Trophoblast cell (in vitro differentiated cells and primary cell): ENCODE measurements at regions not wholly inside any gene's neighbourhood (a gene's known extent, or its start where the extent isn't known, plus 50 kb on each side); places are given as distances from the start of the nearest gene placed in this dataset.

ENCODE experiments used
- DNase-seq, 2 donors: peaks; one replicate each; pipeline ENCODE4 v3.0.0-alpha.2; 2016
- H2AFZ ChIP-seq: 2 replicates; pipeline ENCODE4 v1.6.1; 2013; ENCODE audit warnings: low read length, moderate library complexity, mild to moderate bottlenecking; ENCODE audit not compliant: insufficient read depth, poor library complexity
- H2AK5ac ChIP-seq: 2 replicates; pipeline ENCODE4 v1.6.1; 2013; ENCODE audit warnings: mild to moderate bottlenecking, low read length
- H2BK120ac ChIP-seq: 2 replicates; pipeline ENCODE4 v1.6.1; 2013; ENCODE audit warnings: low read length, mild to moderate bottlenecking, moderate library complexity; ENCODE audit not compliant: insufficient read depth, poor library complexity
- H2BK12ac ChIP-seq: 2 replicates; pipeline ENCODE4 v1.6.1; 2013; ENCODE audit warnings: mild to moderate bottlenecking, low read length, moderate library complexity
- H2BK5ac ChIP-seq: 2 replicates; pipeline ENCODE4 v1.6.1; 2013; ENCODE audit warnings: low read length, low read depth, moderate library complexity, mild to moderate bottlenecking; ENCODE audit not compliant: poor library complexity
- H3K14ac ChIP-seq: 2 replicates; pipeline ENCODE4 v1.6.1; 2013; ENCODE audit warnings: mild to moderate bottlenecking, low read length
- H3K18ac ChIP-seq: 2 replicates; pipeline ENCODE4 v1.6.1; 2013; ENCODE audit warnings: mild to moderate bottlenecking, low read length
- H3K23ac ChIP-seq: 2 replicates; pipeline ENCODE4 v1.6.1; 2013; ENCODE audit warnings: low read length
- H3K27ac ChIP-seq: 2 replicates; pipeline ENCODE4 v1.5.1; 2013; ENCODE audit warnings: low read depth, mild to moderate bottlenecking, inconsistent platforms, low read length, moderate library complexity
- H3K27me3 ChIP-seq: 2 replicates; pipeline ENCODE4 v1.6.1; 2013; ENCODE audit warnings: inconsistent platforms, mild to moderate bottlenecking, low read length, moderate library complexity; ENCODE audit not compliant: insufficient read depth
- H3K36me3 ChIP-seq, 2 experiments: 1 replicate in 1 of 2; 2 replicates in 1 of 2; pipeline ENCODE4 v1.6.1; 2013; ENCODE audit warnings: low read length in 2 of 2, mild to moderate bottlenecking in 2 of 2, moderate library complexity in 1 of 2; ENCODE audit not compliant: insufficient read depth in 2 of 2, control insufficient read depth in 1 of 2
- H3K4ac ChIP-seq: 2 replicates; pipeline ENCODE4 v1.6.1; 2013; ENCODE audit warnings: low read depth, mild to moderate bottlenecking, low read length, moderate library complexity
- H3K4me1 ChIP-seq, 2 experiments: 1 replicate in 1 of 2; 2 replicates in 1 of 2; pipeline ENCODE4 v1.6.1; 2013; ENCODE audit warnings: low read length in 2 of 2, mild to moderate bottlenecking in 2 of 2, moderate library complexity in 1 of 2; ENCODE audit not compliant: insufficient read depth in 2 of 2, control insufficient read depth in 1 of 2
- H3K4me2 ChIP-seq: 2 replicates; pipeline ENCODE4 v1.6.1; 2013; ENCODE audit warnings: inconsistent platforms, mild to moderate bottlenecking, low read length, moderate library complexity
- H3K4me3 ChIP-seq: 2 replicates; pipeline ENCODE4 v1.5.1; 2013; ENCODE audit warnings: mild to moderate bottlenecking, low read depth, low read length, inconsistent platforms
- H3K79me1 ChIP-seq: one replicate; pipeline ENCODE4 v1.6.1; 2013; ENCODE audit warnings: low read length
- H3K79me2 ChIP-seq: 2 replicates; pipeline ENCODE4 v1.6.1; 2013; ENCODE audit warnings: low read length, mild to moderate bottlenecking; ENCODE audit not compliant: control insufficient read depth, insufficient read depth, poor library complexity
- H3K9ac ChIP-seq: 2 replicates; pipeline ENCODE4 v1.6.1; 2013; ENCODE audit warnings: mild to moderate bottlenecking, low read length
- H3K9me3 ChIP-seq: 2 replicates; pipeline ENCODE4 v1.6.1; 2013; ENCODE audit warnings: low read depth, mild to moderate bottlenecking, control low read depth, inconsistent platforms, low read length; ENCODE audit not compliant: insufficient read depth
- H4K12ac ChIP-seq: 2 replicates; pipeline ENCODE4 v1.6.1; 2013; ENCODE audit warnings: low read depth, mild to moderate bottlenecking, low read length, moderate library complexity
- H4K8ac ChIP-seq: 2 replicates; pipeline ENCODE4 v1.6.1; 2013; ENCODE audit warnings: low read depth, mild to moderate bottlenecking, low read length, moderate library complexity
- H4K91ac ChIP-seq: one replicate; pipeline ENCODE4 v1.6.1; 2013; ENCODE audit warnings: low read depth, mild to moderate bottlenecking, low read length, moderate library complexity
- WGBS: extraction: QIAGEN DNeasy Blood & Tissue Kit; methylation state at CpG from one replicate; pipeline ENCODE4 v1.1.7; 2013; ENCODE audit warnings: missing lambda C conversion rate; ENCODE audit not compliant: insufficient read length, insufficient coverage; ENCODE audit errors: extremely low coverage; 5-methylcytosine and 5-hydroxymethylcytosine counted together

GRCh38 chr2:2558476-2558875, 227.4 kb upstream of the MYT1L start:
- Histone ChIP-seq H3K9ac (no peak overlapping the region), H3K79me2 (no peaks in the 10 kb centered on the region), H3K36me3 (no peaks in the 10 kb centered on the region), H3K23ac (no peak overlapping the region), H2AK5ac (no peak overlapping the region), H3K4me2 (no peak overlapping the region), H3K18ac (no peak overlapping the region), H2BK5ac (no peak overlapping the region), H3K9me3 (peaks cover 6% of the 10 kb centered on the region), H3K79me1 (no peaks in the 10 kb centered on the region), H2AFZ (no peak overlapping the region), H4K91ac (no peak overlapping the region), H3K14ac (no peak overlapping the region), H3K27ac (no peak overlapping the region), H4K12ac (no peak overlapping the region), H3K4me3 (no peak overlapping the region), H2BK12ac (no peak overlapping the region), H3K4me1 (no peaks in the 10 kb centered on the region), H3K27me3 (no peaks in the 10 kb centered on the region), H2BK120ac (no peak overlapping the region), H4K8ac (no peak overlapping the region), H3K4ac (no peak overlapping the region)
- no CpG with 5 or more reads among the region's 9 CpGs for WGBS
- no peak for DNase-seq

GRCh38 chr2:2557475-2557874, 226.4 kb upstream of the MYT1L start:
- Histone ChIP-seq H3K4ac (no peak overlapping the region), H3K79me1 (no peaks in the 10 kb centered on the region), H3K23ac (no peak overlapping the region), H2BK12ac (no peak overlapping the region), H3K4me2 (no peak overlapping the region), H3K14ac (no peak overlapping the region), H3K4me3 (no peak overlapping the region), H3K27me3 (no peaks in the 10 kb centered on the region), H3K9ac (no peak overlapping the region), H4K12ac (no peak overlapping the region), H2BK120ac (no peak overlapping the region), H3K9me3 (peaks cover 6% of the 10 kb centered on the region), H3K18ac (no peak overlapping the region), H2AFZ (no peak overlapping the region), H4K91ac (no peak overlapping the region), H2BK5ac (no peak overlapping the region), H3K36me3 (no peaks in the 10 kb centered on the region), H3K79me2 (no peaks in the 10 kb centered on the region), H4K8ac (no peak overlapping the region), H2AK5ac (no peak overlapping the region), H3K4me1 (no peaks in the 10 kb centered on the region), H3K27ac (no peak overlapping the region)
- no CpG with 5 or more reads among the region's 5 CpGs for WGBS
- DNase-seq: no peak

GRCh38 chr2:2550856-2551255, 219.8 kb upstream of the MYT1L start:
- no peak overlapping the region for H3K14ac ChIP-seq
- no peak overlapping the region for H3K9ac ChIP-seq
- H2AFZ ChIP-seq: no peak overlapping the region
- H3K27me3 ChIP-seq: no peaks in the 10 kb centered on the region
- no peaks in the 10 kb centered on the region for H3K36me3 ChIP-seq
- H3K4me1 ChIP-seq: no peaks in the 10 kb centered on the region
- H4K8ac ChIP-seq: no peak overlapping the region
- no peak overlapping the region for H3K27ac ChIP-seq
- DNase-seq: no peak
- no peak overlapping the region for H3K4ac ChIP-seq
- H3K23ac ChIP-seq: no peak overlapping the region
- no peaks in the 10 kb centered on the region for H3K79me1 ChIP-seq
- H3K9me3 ChIP-seq: peaks cover 14% of the 10 kb centered on the region
- H4K91ac ChIP-seq: no peak overlapping the region
- H3K18ac ChIP-seq: no peak overlapping the region
- no peak overlapping the region for H2AK5ac ChIP-seq
- no peak overlapping the region for H3K4me2 ChIP-seq
- H2BK5ac ChIP-seq: no peak overlapping the region
- no peaks in the 10 kb centered on the region for H3K79me2 ChIP-seq
- WGBS: no CpG with 5 or more reads among the region's 3 CpGs
- H2BK12ac ChIP-seq: no peak overlapping the region
- H3K4me3 ChIP-seq: no peak overlapping the region
- H4K12ac ChIP-seq: no peak overlapping the region
- H2BK120ac ChIP-seq: no peak overlapping the region

- H3K9me3 ChIP-seq: peaks cover 14% of the 10 kb centered on the region
- DNase-seq: no peak
- H4K8ac ChIP-seq: no peak overlapping the region
- H3K36me3 ChIP-seq: no peaks in the 10 kb centered on the region
- H3K18ac ChIP-seq: no peak overlapping the region
- H2BK120ac ChIP-seq: no peak overlapping the region
- H3K4ac ChIP-seq: no peak overlapping the region
- no peaks in the 10 kb centered on the region for H3K27me3 ChIP-seq
- WGBS: no CpG with 5 or more reads among the region's 4 CpGs
- no peak overlapping the region for H2AK5ac ChIP-seq
- no peaks in the 10 kb centered on the region for H3K79me1 ChIP-seq
- no peak overlapping the region for H3K9ac ChIP-seq
- H2BK12ac ChIP-seq: no peak overlapping the region
- H4K12ac ChIP-seq: no peak overlapping the region
- no peaks in the 10 kb centered on the region for H3K79me2 ChIP-seq
- H2BK5ac ChIP-seq: no peak overlapping the region
- no peak overlapping the region for H2AFZ ChIP-seq
- no peak overlapping the region for H3K27ac ChIP-seq
- no peak overlapping the region for H3K4me3 ChIP-seq
- H3K4me2 ChIP-seq: no peak overlapping the region
- no peak overlapping the region for H3K14ac ChIP-seq
- no peaks in the 10 kb centered on the region for H3K4me1 ChIP-seq
- H4K91ac ChIP-seq: no peak overlapping the region
- H3K23ac ChIP-seq: no peak overlapping the region
Measured at GRCh38 chr2:2547911-2548310, 216.8 kb upstream of the MYT1L start.
